ENCODE measurements at regions not wholly inside any gene's neighbourhood (a gene's known extent, or its start where the extent isn't known, plus 50 kb on each side); places are given as distances from the start of the nearest gene placed in this dataset.
"Not testable (repeated sequence)": the region's sequence is repeated elsewhere in the genome, so short reads cannot be mapped to it uniquely, and the experiment has no call there.

DNA sequence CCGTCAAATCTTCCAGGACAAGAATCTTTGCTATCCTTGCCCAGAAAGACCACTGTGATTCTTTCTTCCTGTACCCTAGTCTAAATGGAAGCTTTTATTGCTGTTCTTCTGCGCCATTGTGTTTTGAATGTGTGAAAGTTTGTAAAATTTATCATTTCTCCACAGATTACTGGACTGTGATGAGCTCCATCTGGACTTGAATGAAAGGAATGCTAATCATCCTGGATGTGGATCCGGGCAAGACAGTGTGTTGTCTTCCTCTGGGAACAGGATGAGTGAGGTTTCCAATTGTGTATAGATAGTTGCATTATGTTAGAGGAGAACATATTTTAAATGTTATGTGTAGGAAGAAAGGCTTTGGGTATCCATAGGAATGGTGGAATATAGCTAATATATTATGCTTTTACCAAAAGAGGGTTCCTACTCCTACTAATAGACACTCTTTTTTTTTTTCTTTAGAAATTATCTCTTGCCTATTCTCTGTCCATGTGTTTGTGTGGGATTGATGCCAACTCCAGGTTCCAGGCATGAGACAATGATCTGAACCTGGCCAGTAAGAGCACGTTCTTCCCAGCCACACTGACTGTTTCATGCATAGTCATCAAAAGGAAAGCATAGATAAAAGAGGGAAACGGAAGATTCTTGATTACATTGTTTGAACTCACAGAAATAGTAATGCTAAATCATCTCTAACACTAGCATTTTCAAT, 803.6 kb upstream of the ADGRL3 start:
- DNase-seq, result no peak

DNA sequence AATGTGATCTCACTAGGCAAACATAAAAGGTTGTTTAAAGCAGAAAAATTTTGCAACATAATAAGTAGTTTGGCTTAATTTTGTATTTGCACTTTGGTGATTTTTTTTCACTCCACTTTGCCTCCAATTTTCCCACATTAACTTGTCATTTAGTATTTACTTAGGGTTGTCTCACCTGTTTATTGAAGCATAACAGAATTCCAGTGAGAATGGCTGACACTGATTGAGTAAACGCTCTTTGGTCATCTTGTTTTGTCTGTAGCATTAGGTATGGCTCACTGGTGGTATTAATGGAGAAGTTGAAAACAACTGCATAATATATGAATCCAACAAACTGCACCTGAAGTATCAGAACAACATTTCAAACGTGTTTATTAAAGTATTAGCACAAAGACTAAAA, 799.5 kb upstream of the ADGRL3 start:
- DNase-seq, result no peak

GRCh38 chr4:60404027-60404426, 796.1 kb upstream of the ADGRL3 start:
- DNase-seq, result no peak

DNA sequence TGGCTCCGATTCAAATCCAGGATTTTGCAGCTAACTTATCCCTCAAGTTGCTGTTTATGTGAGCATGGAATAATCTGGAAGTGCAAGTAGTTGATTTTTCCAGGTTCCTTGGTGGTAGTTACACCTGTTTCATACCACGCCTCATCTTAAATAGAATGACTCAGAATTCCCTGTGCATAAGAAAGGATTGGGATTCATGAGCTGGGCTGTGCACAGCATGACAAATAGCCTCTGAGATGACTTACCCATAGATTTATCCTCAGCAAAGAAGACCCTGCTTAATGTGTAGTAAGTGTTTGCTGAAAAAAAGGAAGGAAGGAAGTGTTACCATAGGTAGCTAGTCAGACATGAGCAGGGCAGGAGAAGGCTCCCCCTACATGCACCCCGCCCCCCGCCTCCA, 777.7 kb upstream of the ADGRL3 start:
- no peak for DNase-seq

DNA sequence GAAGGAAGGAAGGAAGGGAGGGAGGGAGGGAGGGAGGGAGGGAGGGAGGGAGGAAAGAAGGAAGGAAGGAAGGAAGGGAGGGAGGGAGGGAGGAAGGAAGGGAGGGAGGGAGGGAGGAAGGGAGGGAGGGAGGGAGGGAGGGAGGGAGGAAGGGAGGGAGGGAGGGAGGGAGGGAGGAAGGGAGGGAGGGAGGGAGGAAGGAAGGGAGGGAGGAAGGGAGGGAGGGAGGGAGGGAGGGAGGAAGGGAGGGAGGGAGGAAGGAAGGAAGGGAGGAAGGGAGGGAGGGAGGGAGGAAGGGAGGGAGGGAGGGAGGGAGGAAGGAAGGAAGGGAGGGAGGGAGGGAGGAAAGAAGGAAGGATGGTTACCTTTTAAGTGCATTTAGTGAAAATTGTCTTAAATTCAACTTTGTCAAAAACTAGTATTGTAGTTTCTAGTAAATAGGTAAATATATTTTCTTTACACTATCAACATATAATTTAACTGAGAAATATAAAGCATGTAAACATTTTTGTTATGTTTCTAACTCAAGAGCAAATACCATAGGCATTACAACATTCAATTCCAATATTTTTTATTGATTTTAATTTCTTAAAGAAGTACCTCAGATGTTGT, 776.4 kb upstream of the ADGRL3 start:
- DNase-seq, result not testable (repeated sequence)

DNA sequence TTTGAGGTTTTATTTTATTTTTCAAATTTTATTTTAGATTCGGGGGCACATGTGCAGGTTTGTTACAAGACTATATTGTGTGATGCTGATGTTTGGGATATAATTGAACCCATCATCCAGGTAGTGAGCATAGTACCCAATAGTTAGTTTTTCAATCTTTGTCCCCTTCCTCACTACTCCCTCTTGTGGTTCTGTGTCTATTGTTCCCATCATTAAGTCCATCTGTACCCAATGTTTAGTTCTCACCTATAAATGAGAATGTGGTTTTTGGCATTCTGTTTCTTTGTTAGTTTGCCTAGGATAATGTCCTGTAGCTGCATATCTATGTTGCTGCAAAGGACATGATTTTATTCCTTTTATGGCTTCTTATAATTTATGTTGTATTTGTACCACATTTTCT, 767.2 kb upstream of the ADGRL3 start:
- DNase-seq, result no peak

- no peak for DNase-seq
Observed at GRCh38 chr4:60443068-60443467, 757.1 kb upstream of the ADGRL3 start.

DNA sequence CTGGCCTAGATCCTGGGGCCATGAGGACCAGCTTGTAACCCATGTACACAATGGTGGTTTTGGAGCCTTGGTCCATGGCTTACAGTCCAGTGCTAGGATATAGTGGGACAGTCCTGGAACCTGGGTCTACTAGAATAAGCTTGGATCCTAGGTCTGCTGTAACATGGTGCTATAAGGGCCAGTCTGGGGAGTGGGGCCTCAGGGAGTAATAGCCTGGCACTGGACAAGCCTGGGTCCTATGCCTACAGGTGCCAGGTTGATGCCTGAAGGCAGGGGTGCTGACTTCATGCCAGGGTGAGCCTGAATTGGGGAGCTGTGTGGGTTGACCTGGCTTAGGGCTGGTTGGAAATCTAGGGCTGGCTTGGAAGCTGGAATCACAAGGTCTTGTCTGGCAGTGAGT, 756.3 kb upstream of the ADGRL3 start:
- DNase-seq, result no peak

DNA sequence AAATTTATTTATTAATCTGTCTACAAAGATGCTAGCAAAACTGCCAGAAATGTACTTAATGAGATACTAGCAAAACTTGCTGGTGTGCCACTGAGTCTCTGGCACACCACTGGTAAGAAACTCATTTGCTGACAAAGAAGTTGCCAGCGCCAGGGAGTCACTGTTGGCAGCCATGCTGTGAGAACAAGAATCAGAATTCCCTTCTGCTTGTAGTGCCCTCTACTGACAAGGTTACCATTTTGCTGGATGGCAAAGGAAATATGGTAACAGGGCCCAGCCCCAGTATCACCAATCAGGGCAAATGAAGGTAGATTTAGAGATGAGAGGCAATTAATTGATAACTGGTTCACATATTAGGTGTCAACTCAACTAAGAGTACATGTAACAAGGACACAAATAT, 750.1 kb upstream of the ADGRL3 start:
- DNase-seq, result no peak

DNA sequence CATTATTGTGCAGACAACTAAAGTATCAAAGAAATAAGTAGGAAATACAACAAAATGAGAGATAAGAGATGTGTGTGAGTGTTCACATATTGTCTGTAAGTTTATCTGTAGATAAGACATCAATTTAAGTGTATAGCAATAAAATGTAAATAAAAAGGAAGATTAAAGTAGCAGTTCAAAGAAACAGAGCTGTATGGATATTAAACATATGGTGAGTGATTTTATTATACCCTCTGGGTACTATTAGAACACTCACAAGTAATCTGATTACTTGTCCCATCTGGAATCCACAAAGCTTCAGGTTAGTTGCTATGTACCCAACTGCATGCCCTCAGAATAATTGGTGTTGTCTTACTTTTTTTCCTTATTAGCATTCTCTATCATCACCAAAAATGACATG, 747.9 kb upstream of the ADGRL3 start:
- DNase-seq, result no peak

DNA sequence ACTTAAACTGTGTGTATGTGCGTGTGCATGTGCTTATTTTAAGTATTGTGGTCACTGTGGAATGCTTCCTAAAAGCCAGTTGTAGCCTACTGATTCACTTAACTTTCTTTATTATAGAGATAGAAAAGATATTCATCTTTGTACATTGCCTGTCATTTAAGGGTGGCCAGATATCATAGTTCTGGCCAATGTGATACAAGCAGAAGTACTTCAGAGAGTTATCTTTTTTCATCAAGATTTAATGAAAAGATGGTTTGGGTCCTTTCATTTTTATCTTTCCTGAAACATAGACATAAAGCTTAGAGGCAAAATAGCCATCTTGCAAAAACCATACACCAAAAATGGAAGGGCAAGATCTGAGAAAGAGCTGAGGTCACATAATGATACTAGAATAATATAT, 744.7 kb upstream of the ADGRL3 start:
- DNase-seq, result no peak

DNA sequence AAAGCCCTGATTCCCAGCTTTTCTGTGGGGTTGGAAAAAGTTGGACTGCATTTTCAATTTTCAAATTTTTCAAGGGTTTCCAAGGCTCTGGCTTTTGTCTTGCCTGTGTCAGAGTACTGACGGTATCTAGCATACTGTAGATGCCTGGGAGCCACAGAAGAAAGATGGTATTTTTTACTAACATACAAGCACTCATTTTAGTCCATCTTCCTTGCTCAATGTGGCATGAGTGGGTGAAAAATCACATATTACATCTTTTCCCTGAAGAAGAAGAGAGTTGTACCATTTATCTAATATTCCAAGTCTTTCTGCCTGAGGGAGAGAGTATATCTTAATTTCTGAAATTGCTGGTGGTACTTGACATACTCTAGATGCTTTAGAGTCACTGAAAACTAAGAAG, 738.6 kb upstream of the ADGRL3 start:
- DNase-seq, result no peak

GRCh38 chr4:60463857-60464502, 736.1 kb upstream of the ADGRL3 start:
- no peak for DNase-seq

DNA sequence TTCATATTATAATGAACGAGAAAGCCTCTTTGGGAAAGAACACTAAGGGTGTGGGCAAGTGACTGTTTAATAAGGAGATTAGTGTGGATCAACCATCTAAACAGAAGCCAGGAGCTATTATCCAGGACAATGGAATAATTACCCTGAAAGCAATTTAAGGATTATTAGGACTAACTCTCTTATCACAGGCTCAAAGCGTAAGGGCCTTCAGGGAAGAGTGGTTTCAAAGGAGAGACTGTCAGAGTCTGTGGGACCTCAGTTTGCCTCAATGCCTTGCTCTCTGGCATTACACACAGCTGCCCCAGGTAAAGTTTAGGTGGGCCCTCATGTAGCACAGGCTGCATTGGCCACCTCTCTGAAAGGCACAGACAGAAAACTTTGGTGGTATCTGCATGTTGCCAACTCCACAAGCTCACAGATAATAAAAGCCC, 717.2 kb upstream of the ADGRL3 start:
- no peak for DNase-seq

GRCh38 chr4:60485276-60485675, 714.9 kb upstream of the ADGRL3 start:
- no peak for DNase-seq

DNA sequence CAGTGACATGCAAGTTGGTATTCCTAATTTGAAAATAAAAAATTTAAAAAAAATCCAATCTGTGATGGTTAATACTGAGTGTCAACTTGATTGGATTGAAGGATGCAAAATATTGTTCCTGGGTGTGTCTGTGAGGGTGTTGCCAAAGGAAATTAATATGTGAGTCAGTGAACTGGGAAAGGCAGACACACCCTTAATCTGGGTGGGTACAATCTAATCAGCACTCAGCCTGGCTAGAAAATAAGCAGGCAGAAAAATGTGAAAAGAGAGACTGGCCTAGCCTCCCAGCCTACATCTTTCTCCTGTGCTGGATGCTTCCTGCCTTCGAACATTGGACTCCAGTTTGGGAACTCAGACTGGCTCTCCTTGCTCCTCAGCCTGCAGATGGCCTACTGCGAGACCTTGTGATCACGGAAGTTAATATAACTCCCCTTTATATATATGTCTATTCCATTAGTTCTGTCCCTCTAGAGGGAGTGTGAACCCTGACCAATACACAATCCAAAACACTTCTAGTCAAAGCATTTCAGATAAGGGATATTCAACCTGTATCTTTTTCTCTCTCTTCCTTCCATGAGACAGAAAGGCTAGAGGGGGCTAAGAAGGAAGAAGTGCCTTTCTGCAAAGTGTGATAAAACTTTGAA, 712.9 kb upstream of the ADGRL3 start:
- not testable (repeated sequence) for DNase-seq

DNA sequence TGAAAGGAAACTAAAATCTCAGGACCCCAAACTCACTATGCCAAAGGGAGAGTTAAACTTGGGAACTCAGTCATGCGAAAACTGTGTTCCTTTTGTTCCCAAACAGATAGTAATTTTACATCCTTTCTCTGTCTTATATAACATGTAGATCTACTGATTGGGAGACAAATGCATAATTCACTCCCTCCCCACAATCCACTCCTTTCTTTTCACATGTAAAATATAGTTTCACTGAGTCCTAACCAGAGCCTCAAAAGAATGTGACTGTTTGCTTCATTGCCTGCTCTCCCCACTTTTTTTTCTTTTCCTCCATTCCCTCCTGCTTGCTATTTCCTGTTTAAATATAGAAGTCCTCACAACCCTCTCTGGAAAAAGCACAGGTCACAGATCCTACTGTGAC, 699.3 kb upstream of the ADGRL3 start:
- no peak for DNase-seq

- DNase-seq, result no peak
Observed at GRCh38 chr4:60502733-60503132, 697.4 kb upstream of the ADGRL3 start.

DNA sequence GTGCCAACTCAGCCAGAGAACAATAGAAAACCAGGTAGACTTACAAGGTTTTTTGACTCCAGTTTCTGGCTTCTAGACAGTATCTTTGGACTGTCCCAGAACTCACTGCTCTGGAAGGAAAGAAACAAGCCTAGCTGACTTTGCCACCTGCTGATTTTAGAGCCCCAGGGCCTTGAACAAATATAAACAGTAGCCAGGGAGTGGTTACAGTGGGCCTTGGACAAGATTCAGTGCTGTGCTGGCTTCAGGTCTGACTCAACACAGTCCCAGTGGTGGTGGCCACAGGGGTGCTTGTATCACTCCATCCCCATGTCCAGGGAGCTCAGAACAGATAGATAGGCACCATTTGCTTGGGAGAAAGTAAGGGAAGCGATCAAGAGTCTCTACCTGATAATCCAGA, 694.1 kb upstream of the ADGRL3 start:
- no peak for DNase-seq

DNA sequence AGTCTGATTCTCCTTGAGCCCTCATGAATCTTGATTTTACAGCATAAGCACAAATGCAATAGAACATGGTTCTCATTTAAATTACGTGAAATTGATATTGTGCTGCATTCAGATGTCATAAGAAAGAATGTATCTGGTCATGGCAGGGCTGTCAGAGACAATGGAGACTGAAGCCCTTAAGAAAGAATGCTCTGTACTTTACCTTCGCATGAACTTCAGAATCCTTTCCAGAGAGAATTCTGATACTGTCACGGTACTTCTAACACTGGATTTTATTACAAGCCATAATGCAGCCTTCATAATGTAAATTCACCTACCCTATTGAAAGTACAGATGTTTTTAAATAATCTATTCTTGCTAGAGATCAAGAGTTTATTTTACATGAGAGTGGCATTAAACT, 677.9 kb upstream of the ADGRL3 start:
- no peak for DNase-seq

DNA sequence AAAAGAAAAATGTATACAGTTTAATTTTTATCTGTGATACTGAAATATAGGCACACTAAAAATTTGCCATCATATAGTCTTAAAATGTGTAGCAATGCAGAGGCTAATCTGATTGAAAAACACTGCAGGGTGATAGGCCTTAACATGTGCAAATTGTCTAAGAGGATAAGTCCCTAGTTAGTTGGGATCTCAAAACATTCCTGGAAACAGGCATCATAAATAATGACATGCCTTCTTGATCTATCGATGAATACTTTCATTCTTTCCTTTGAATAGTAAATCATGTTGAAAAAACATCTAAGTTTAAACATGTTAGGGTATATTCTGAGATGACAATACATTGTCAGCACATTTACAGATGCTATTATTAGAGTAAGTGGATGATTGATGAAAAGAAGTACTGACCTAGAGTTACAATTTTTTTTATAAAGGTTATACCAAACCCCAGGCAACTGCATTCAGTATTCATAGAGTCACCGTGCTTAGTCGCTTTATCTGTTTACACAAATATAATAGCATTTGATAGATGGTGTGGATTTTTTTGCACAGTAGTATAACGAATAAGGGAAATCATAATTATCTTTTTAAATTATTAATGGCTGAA, 668.2 kb upstream of the ADGRL3 start:
- DNase-seq, result no peak

GRCh38 chr4:60544981-60545380, 655.1 kb upstream of the ADGRL3 start:
- DNase-seq, result no peak

GRCh38 chr4:60562334-60562733, 637.8 kb upstream of the ADGRL3 start:
- peak; percentile 79 for DNase-seq

DNA sequence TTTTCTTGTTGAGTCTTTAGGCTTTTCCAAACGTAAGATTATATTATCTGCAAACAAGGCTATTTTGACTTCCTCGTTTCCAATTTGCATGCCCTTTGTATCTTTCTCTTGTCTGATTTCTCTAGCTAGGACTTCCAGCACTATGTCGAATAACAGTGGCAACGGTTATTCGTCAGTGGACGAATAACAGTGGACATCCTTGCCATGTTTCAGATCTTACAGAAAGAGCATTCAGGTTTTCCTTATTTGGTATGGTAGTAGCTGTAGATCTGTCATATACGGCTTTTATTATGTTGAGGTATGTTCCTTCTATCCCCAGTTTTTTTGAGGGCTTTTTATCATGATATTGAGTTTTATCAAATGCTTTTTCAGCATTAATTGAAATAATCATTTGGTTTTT, 634.6 kb upstream of the ADGRL3 start:
- no peak for DNase-seq

Measured in NCI-H1092 treated with DMSO at 0.1 percent for 48 hours (cell line).